Hepatocyte (in vitro differentiated cells): ENCODE measurements at regions not wholly inside any gene's neighbourhood (a gene's known extent, or its start where the extent isn't known, plus 50 kb on each side); places are given as distances from the start of the nearest gene placed in this dataset.
"Not testable (repeated sequence)": the region's sequence is repeated elsewhere in the genome, so short reads cannot be mapped to it uniquely, and the experiment has no call there.

Experiments used
- DNase-seq: peaks from one replicate; pipeline ENCODE4 v3.0.0-alpha.2; 2016; ENCODE audit warnings: low spot score
- H2AFZ ChIP-seq: fragments of 200-600 bp; sonication (generic); 2 replicates; pipeline ENCODE4 v1.6.0; 2016; ENCODE audit warnings: antibody characterized with exemption, mild to moderate bottlenecking
- H3K27ac ChIP-seq: fragments of 200-600 bp; sonication (generic); 2 replicates; pipeline ENCODE4 v1.5.1; 2016; ENCODE audit warnings: mild to moderate bottlenecking
- H3K27me3 ChIP-seq: fragments of 200-600 bp; sonication (generic); 2 replicates; pipeline ENCODE4 v1.6.1; 2016
- H3K36me3 ChIP-seq: fragments of 200-600 bp; sonication (generic); replicated peaks from 2 replicates; pipeline ENCODE4 v1.5.1; 2016; ENCODE audit warnings: low read depth; ENCODE audit not compliant: insufficient read depth
- H3K4me1 ChIP-seq: fragments of 200-600 bp; sonication (generic); 2 replicates; pipeline ENCODE4 v1.5.1; 2016; ENCODE audit warnings: mild to moderate bottlenecking, moderate library complexity; ENCODE audit not compliant: insufficient read depth
- H3K4me2 ChIP-seq: fragments of 200-600 bp; sonication (generic); 2 replicates; pipeline ENCODE4 v1.6.0; 2016
- H3K4me3 ChIP-seq: fragments of 200-600 bp; sonication (generic); 2 replicates; pipeline ENCODE4 v1.5.1; 2016; ENCODE audit warnings: mild to moderate bottlenecking
- H3K79me2 ChIP-seq: fragments of 200-600 bp; sonication (generic); 2 replicates; pipeline ENCODE4 v1.6.0; 2017; ENCODE audit warnings: mild to moderate bottlenecking
- H3K9me2 ChIP-seq: fragments of 200-600 bp; sonication (generic); replicated peaks from 2 replicates; pipeline ENCODE4 v1.6.0; 2017; ENCODE audit warnings: mild to moderate bottlenecking; ENCODE audit not compliant: insufficient read depth
- H3K9me3 ChIP-seq: fragments of 200-600 bp; sonication (generic); 2 replicates; pipeline ENCODE4 v1.5.1; 2016; ENCODE audit warnings: low read depth, mild to moderate bottlenecking
- H4K20me1 ChIP-seq: fragments of 200-600 bp; sonication (generic); 2 replicates; pipeline ENCODE4 v1.6.0; 2016; ENCODE audit warnings: mild to moderate bottlenecking; ENCODE audit not compliant: insufficient read depth, poor library complexity, severe bottlenecking
- EZH2 ChIP-seq: fragments of 200-600 bp; sonication (generic); IDR thresholded peaks from 2 replicates; pipeline ENCODE4 v1.6.1; 2016; ENCODE audit warnings: antibody characterized with exemption, mild to moderate bottlenecking, borderline replicate concordance
- EZH2phosphoT487 ChIP-seq: fragments of 200-600 bp; sonication (generic); IDR thresholded peaks from one replicate; pipeline ENCODE4 v1.6.1; 2018; ENCODE audit warnings: antibody characterized with exemption, mild to moderate bottlenecking, low read depth, moderate library complexity; ENCODE audit not compliant: unreplicated experiment, severe bottlenecking
- WGBS: methylation state at CpG from one replicate; pipeline ENCODE4 v1.1.6; 2016; ENCODE audit warnings: low lambda C conversion rate; ENCODE audit errors: missing lambda C conversion rate; 5-methylcytosine and 5-hydroxymethylcytosine counted together
- TF ChIP-seq, protein P1 (sequence below): fragments of 200-600 bp; sonication (generic); IDR thresholded peaks from 2 replicates; pipeline ENCODE4 v1.5.1; 2016; ENCODE audit warnings: antibody characterized with exemption, mild to moderate bottlenecking; ENCODE audit not compliant: poor library complexity

DNA sequence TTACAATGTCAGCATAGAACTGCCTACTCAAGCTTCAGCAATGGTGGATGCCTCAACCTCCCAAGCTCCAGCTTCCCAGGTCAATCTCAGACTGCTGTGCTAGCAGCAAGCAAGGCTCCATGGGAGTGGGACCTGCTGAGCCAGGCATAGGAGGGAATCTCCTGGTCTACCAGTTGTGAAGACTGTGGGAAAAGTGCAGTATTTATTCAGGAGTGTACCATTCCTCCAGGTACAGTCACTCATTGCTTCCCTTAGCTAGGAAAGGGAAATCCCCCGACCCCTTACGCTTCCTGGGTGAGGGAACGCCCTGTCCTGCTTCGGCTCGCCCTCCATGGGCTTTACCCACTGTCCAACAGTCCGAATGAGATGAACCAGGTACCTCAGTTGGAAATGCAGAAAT lies 130.3 kb downstream of the ADCYAP1 start:
- DNase-seq: no peak
- TF ChIP-seq EZH2: no peak
- TF ChIP-seq EZH2phosphoT487: no peak
- TF ChIP-seq, protein P1, sequence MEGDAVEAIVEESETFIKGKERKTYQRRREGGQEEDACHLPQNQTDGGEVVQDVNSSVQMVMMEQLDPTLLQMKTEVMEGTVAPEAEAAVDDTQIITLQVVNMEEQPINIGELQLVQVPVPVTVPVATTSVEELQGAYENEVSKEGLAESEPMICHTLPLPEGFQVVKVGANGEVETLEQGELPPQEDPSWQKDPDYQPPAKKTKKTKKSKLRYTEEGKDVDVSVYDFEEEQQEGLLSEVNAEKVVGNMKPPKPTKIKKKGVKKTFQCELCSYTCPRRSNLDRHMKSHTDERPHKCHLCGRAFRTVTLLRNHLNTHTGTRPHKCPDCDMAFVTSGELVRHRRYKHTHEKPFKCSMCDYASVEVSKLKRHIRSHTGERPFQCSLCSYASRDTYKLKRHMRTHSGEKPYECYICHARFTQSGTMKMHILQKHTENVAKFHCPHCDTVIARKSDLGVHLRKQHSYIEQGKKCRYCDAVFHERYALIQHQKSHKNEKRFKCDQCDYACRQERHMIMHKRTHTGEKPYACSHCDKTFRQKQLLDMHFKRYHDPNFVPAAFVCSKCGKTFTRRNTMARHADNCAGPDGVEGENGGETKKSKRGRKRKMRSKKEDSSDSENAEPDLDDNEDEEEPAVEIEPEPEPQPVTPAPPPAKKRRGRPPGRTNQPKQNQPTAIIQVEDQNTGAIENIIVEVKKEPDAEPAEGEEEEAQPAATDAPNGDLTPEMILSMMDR: no peak
- 94% methylated on average over 6 of the region's 6 CpGs for WGBS
- Histone ChIP-seq H3K79me2 (no peaks in the 10 kb centered on the region), H3K27me3 (no peaks in the 10 kb centered on the region), H3K27ac (no peak overlapping the region), H3K36me3 (no peaks in the 10 kb centered on the region), H4K20me1 (no peaks in the 10 kb centered on the region), H2AFZ (no peak overlapping the region), H3K4me1 (no peaks in the 10 kb centered on the region), H3K9me2 (no peaks in the 10 kb centered on the region), H3K9me3 (no peaks in the 10 kb centered on the region), H3K4me2 (no peak overlapping the region), H3K4me3 (no peak overlapping the region)

DNA sequence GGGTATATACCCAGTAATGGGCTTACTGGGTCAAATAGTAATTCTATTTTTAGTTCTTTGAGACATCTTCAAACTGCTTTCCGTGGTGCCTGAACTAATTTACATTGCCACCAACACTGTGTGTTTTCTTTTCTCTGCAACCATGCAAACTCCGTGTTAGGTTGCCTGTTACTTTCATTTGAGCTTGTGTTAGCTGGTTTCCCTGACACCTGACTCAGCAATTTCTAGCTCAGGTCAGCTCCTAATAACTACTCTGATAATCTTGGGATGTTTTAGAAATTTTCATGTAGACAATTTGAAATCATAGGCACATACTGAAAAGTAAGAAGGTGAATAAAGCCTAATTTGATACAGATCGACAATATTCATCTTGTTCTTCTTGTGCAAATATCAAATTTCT lies 132.3 kb downstream of the ADCYAP1 start:
- Histone ChIP-seq H3K27ac (no peak overlapping the region), H3K4me3 (no peak overlapping the region), H3K9me2 (no peaks in the 10 kb centered on the region), H3K27me3 (no peaks in the 10 kb centered on the region), H3K36me3 (no peaks in the 10 kb centered on the region), H3K4me1 (no peaks in the 10 kb centered on the region), H3K4me2 (no peak overlapping the region), H3K9me3 (no peaks in the 10 kb centered on the region), H3K79me2 (no peaks in the 10 kb centered on the region), H4K20me1 (no peaks in the 10 kb centered on the region), H2AFZ (no peak overlapping the region)
- WGBS: 86% methylated on average over 3 of the region's 3 CpGs
- no peak for DNase-seq
- no peak for TF ChIP-seq EZH2phosphoT487
- TF ChIP-seq, protein P1: no peak
- TF ChIP-seq EZH2: no peak

DNA sequence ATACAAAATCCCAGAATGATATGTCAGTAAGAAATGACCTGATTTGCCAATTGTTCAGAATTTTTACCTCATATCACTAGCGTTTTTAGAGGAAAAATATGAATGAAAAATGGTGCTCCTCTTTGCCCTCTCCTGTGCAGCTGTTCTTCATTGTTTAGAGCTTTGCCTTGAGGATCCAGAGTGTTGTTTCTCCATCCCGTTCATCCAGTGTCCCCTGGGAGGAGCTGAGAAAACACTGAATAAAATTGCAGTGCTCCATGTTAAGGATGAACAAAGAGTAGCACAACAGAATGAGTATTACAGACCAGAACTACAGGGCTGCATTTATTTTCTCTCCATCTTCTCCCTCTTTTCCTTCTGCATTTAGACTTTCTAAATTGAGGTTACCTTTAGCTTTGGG lies 133.1 kb downstream of the ADCYAP1 start:
- Histone ChIP-seq H3K27ac (no peak overlapping the region), H3K9me2 (no peaks in the 10 kb centered on the region), H3K4me2 (no peak overlapping the region), H3K36me3 (no peaks in the 10 kb centered on the region), H3K4me3 (no peak overlapping the region), H3K27me3 (no peaks in the 10 kb centered on the region), H3K4me1 (no peaks in the 10 kb centered on the region), H3K79me2 (no peaks in the 10 kb centered on the region), H4K20me1 (no peaks in the 10 kb centered on the region), H2AFZ (no peak overlapping the region), H3K9me3 (no peaks in the 10 kb centered on the region)
- no peak for DNase-seq
- 74% methylated on average over 2 of the region's 2 CpGs for WGBS
- TF ChIP-seq EZH2phosphoT487 (no peak), EZH2 (no peak)
- TF ChIP-seq, protein P1: no peak

DNA sequence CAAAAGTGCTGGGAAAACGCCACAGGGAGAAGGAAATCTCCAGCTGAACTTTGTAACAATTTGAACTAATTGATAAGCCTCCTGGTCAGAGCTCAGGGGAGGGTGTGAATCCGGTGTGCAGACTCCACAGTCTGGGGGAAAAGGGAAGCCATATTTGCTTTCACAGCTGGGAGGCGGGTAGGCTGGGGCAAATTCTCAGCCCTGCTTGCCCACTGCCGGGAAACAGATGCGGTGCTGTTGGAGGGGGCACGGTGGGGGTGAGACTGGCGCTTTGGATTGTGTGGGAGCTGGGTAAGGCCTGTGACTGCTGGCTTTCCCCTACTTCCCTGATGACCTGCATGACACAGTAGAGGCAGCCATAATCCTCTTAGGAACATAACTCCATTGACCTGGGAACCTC lies 134.8 kb downstream of the ADCYAP1 start:
- Histone ChIP-seq H3K27me3 (no peaks in the 10 kb centered on the region), H4K20me1 (no peaks in the 10 kb centered on the region), H3K4me2 (no peak overlapping the region), H2AFZ (no peak overlapping the region), H3K36me3 (no peaks in the 10 kb centered on the region), H3K9me2 (no peaks in the 10 kb centered on the region), H3K27ac (no peak overlapping the region), H3K9me3 (no peaks in the 10 kb centered on the region), H3K4me1 (no peaks in the 10 kb centered on the region), H3K4me3 (no peak overlapping the region), H3K79me2 (no peaks in the 10 kb centered on the region)
- no peak for DNase-seq
- 93% methylated on average over 7 of the region's 7 CpGs for WGBS
- TF ChIP-seq, protein P1: no peak
- no peak for TF ChIP-seq EZH2
- TF ChIP-seq EZH2phosphoT487: no peak

DNA sequence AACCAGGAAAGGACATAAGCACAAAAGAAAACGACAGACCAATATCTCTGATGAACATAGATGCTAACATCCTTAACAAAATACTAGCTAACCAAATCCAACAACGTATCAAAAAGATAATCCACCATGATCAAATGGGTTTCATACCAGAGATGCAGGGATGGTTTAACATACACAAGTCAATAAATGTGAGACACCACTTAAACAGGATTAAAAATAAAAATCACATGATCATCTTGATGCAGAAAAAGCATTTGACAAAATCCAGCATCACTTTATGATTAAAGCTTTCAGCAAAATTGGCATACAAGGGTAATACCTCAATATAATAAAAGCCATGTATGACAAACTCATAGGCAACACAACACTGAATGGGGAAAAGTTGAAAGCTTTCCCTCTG lies 138.4 kb downstream of the ADCYAP1 start:
- H3K4me1 ChIP-seq, H3K36me3 ChIP-seq, DNase-seq, H4K20me1 ChIP-seq, H3K4me2 ChIP-seq, H3K27ac ChIP-seq, H3K4me3 ChIP-seq, H3K79me2 ChIP-seq, H2AFZ ChIP-seq, H3K9me2 ChIP-seq, H3K27me3 ChIP-seq, H3K9me3 ChIP-seq: not testable (repeated sequence)
- 82% methylated on average over 2 of the region's 2 CpGs for WGBS
